Epithelial cell of esophagus (primary cell): ENCODE measurements at regions not wholly inside any gene's neighbourhood (a gene's known extent, or its start where the extent isn't known, plus 50 kb on each side); places are given as distances from the start of the nearest gene placed in this dataset.

ENCODE experiments used
- DNase-seq: peaks from one replicate; pipeline ENCODE4 v3.0.0; 2010; ENCODE audit warnings: low read depth
- H3K4me3 ChIP-seq: 2 replicates; pipeline ENCODE4 v1.5.1; 2011; ENCODE audit warnings: mild to moderate bottlenecking, low read length, control low read depth
- CTCF ChIP-seq: IDR thresholded peaks from 2 replicates; pipeline ENCODE4 v1.5.1; 2011; ENCODE audit warnings: low read depth, mild to moderate bottlenecking, low read length, control low read depth, inconsistent platforms; ENCODE audit not compliant: insufficient read depth; ENCODE audit errors: missing control alignments

- DNase-seq: no peak
- no peak overlapping the region for H3K4me3 ChIP-seq
- no peak for TF ChIP-seq CTCF
Observed at GRCh38 chr11:96894587-96894986, 504.8 kb downstream of the JRKL start.

- H3K4me3 ChIP-seq: no peak overlapping the region
- no peak for TF ChIP-seq CTCF
- DNase-seq: no peak
Observed at GRCh38 chr11:96899971-96900370, 510.2 kb downstream of the JRKL start.

- no peak overlapping the region for H3K4me3 ChIP-seq
- DNase-seq: no peak
- no peak for TF ChIP-seq CTCF
Observed at GRCh38 chr11:96905143-96905542, 515.3 kb downstream of the JRKL start.

GRCh38 chr11:96905663-96906062 is 515.9 kb downstream of the JRKL start:
- TF ChIP-seq CTCF: no peak
- DNase-seq: no peak
- no peak overlapping the region for H3K4me3 ChIP-seq

- no peak overlapping the region for H3K4me3 ChIP-seq
- no peak for TF ChIP-seq CTCF
- DNase-seq: no peak
Observed at GRCh38 chr11:96906476-96906875, 516.7 kb downstream of the JRKL start.

- no peak for TF ChIP-seq CTCF
- no peak for DNase-seq
- H3K4me3 ChIP-seq: no peak overlapping the region
Observed at GRCh38 chr11:96925862-96926261, 536.0 kb downstream of the JRKL start.

GRCh38 chr11:96940227-96940626 is 550.4 kb downstream of the JRKL start:
- H3K4me3 ChIP-seq: no peak overlapping the region
- DNase-seq: no peak
- no peak for TF ChIP-seq CTCF
